ENCODE measurements at regions not wholly inside any gene's neighbourhood (a gene's known extent, or its start where the extent isn't known, plus 50 kb on each side); places are given as distances from the start of the nearest gene placed in this dataset.
"Not testable (repeated sequence)": the region's sequence is repeated elsewhere in the genome, so short reads cannot be mapped to it uniquely, and the experiment has no call there.

DNA sequence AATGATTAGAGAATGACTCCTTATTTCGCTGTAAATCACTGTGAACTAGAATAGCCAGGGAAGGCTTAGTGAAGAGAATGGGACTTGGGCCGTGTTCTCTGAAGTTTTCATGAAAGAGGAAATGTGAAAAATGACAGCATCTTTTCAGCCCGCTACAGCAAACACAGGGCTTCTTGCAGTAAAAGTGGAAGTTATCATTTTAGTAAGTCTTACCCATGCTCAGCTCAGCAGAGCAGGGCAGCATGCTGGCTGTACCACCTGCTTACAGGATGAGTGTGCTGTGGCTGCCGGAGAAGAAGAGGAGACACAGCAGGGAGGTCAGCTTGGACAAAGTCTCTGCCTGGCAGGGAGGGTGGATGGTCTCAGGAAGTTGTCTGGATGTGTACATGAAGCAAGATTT, 300.7 kb upstream of the DLGAP1 start:
- DNase-seq (no peak), ATAC-seq (no peak)
- Histone ChIP-seq H3K27me3 (no peaks in the 10 kb centered on the region), H3K36me3 (no peaks in the 10 kb centered on the region), H3K9me3 (no peaks in the 10 kb centered on the region), H3K27ac (no peak overlapping the region), H3K4me3 (no peak overlapping the region), H3K4me1 (no peaks in the 10 kb centered on the region)
- TF ChIP-seq, protein P1, sequence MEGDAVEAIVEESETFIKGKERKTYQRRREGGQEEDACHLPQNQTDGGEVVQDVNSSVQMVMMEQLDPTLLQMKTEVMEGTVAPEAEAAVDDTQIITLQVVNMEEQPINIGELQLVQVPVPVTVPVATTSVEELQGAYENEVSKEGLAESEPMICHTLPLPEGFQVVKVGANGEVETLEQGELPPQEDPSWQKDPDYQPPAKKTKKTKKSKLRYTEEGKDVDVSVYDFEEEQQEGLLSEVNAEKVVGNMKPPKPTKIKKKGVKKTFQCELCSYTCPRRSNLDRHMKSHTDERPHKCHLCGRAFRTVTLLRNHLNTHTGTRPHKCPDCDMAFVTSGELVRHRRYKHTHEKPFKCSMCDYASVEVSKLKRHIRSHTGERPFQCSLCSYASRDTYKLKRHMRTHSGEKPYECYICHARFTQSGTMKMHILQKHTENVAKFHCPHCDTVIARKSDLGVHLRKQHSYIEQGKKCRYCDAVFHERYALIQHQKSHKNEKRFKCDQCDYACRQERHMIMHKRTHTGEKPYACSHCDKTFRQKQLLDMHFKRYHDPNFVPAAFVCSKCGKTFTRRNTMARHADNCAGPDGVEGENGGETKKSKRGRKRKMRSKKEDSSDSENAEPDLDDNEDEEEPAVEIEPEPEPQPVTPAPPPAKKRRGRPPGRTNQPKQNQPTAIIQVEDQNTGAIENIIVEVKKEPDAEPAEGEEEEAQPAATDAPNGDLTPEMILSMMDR (IDR thresholded peaks at IDR 0.05): no peak
- intact Hi-C loops (cut with DNase I): no loop called here

- not testable (repeated sequence) for ATAC-seq
Observed at GRCh38 chr18:4753151-4753550, 298.0 kb upstream of the DLGAP1 start.

DNA sequence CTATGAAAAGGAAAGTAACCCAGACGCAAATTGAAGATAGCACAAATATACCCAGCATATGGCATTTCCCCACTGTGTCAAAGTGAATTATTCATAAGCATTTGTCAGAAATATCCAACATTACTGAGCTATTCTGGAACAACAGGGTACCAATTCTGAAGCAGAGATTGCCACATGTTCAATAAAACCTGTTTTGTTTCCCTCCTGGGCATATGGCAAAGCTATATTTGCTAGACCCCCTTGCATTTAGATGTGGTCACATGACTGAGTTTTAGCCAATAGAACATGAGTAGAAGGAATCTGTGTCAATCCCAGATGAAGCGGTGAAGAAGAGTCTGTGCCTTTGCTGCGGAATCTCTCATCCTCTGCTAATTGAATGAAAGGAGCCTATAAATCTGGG, 296.4 kb upstream of the DLGAP1 start:
- DNase-seq: no peak
- intact Hi-C loops (cut with DNase I): no loop called here
- ATAC-seq: no peak

More at GRCh38 chr18:4753151-4753550, 298.0 kb upstream of the DLGAP1 start:
- H3K36me3 ChIP-seq; H3K9me3 ChIP-seq; H3K4me3 ChIP-seq; DNase-seq; intact Hi-C loops (cut with DNase I); H3K4me1 ChIP-seq; H3K27ac ChIP-seq; H3K27me3 ChIP-seq: not testable (repeated sequence)

DNA sequence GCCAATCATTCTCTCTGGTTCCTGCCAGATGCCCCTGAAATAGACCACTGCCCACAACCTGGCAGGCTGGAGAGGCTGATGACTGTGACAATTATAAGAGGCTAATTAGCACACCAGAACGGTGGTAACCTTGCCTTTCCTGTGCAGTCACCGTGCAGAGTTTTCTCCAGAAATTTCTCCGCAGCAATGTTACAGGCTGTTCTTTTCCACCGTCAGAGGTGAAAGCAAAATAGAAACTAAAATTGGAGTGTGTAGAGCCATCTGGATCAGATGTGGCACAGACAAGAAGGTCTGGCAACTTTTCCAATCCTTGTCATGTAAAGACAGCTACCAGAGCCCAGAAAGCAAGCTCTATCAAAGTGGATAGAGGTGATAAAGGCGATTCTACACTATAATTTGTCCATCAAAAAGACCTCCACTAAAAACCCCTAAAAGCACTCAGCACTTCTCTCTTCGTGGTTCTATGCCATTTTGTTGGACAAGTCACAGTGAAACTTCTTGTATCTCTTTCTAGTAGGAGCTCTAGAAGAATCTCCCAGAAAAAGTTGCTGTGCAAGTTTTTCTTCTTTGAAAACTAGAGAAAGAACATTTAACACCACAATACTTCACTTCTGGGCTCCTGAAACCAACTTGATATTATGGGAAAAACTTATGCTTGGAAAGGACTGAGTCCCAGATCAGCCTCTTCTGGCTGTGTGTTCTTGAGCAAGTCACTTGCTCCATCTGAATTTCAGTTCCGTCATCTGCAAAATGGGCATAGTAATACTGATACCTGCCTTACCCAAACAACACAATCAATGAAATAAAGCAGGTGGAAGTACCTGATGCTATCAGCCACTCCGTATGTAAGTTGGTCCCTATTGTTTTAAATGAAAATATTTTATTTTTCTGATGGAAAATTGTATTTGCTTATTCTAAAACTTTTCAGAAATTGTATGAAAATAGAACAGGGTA, 295.6 kb upstream of the DLGAP1 start:
- Histone ChIP-seq H3K27me3 (no peaks in the 10 kb centered on the region), H3K27ac (no peak overlapping the region), H3K36me3 (no peaks in the 10 kb centered on the region), H3K4me3 (no peak overlapping the region), H3K4me1 (no peaks in the 10 kb centered on the region), H3K9me3 (no peaks in the 10 kb centered on the region)
- TF ChIP-seq, protein P1 (IDR thresholded peaks at IDR 0.05): no peak
- no peak for DNase-seq
- intact Hi-C loops (cut with DNase I): no loop called here
- no peak for ATAC-seq

More for the DNA sequence above, 296.4 kb upstream of the DLGAP1 start:
- Histone ChIP-seq H3K36me3 (no peaks in the 10 kb centered on the region), H3K27me3 (no peaks in the 10 kb centered on the region), H3K4me3 (no peak overlapping the region), H3K27ac (no peak overlapping the region), H3K4me1 (no peaks in the 10 kb centered on the region), H3K9me3 (no peaks in the 10 kb centered on the region)
- TF ChIP-seq, protein P1 (IDR thresholded peaks at IDR 0.05): no peak

GRCh38 chr18:4748975-4749374, 293.9 kb upstream of the DLGAP1 start:
- Histone ChIP-seq H3K4me3 (no peak overlapping the region), H3K4me1 (no peaks in the 10 kb centered on the region), H3K27ac (no peak overlapping the region), H3K27me3 (no peaks in the 10 kb centered on the region), H3K9me3 (no peaks in the 10 kb centered on the region), H3K36me3 (no peaks in the 10 kb centered on the region)
- ATAC-seq (no peak), DNase-seq (no peak)
- TF ChIP-seq, protein P1 (IDR thresholded peaks at IDR 0.05): no peak
- intact Hi-C loops (cut with DNase I): no loop called here

DNA sequence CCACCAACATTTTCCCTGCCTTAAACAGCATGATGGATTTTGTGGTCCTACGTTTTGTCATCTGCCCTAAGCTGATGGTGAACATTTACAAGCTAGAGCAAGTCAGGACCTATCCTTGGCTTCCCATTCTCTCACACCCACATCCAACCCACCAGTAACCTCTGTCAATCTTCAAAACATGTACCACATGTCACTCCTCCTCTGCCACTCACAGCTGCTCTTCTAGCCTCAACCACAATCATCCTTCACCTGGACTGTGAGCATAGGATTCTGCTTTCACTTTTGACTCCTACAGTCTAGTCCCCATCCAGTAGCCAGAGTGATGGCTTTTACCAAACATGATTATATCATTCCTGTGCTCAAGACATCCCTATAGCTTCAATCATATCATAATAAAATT, 279.8 kb upstream of the DLGAP1 start:
- H3K4me3 ChIP-seq: no peak overlapping the region
- TF ChIP-seq, protein P1 (IDR thresholded peaks at IDR 0.05): no peak
- no peak overlapping the region for H3K27ac ChIP-seq
- H3K4me1 ChIP-seq: no peaks in the 10 kb centered on the region
- ATAC-seq: no peak
- H3K27me3 ChIP-seq: no peaks in the 10 kb centered on the region
- DNase-seq: no peak
- no peaks in the 10 kb centered on the region for H3K9me3 ChIP-seq
- no peaks in the 10 kb centered on the region for H3K36me3 ChIP-seq
- intact Hi-C loops (cut with DNase I): no loop called here
